Endothelial cell of umbilical vein (primary cell): ENCODE measurements at regions not wholly inside any gene's neighbourhood (a gene's known extent, or its start where the extent isn't known, plus 50 kb on each side); places are given as distances from the start of the nearest gene placed in this dataset.

Source experiments
- EZH2 ChIP-seq: IDR thresholded peaks from 2 replicates; pipeline ENCODE4 v1.6.1; 2012; ENCODE audit warnings: borderline replicate concordance, low read depth, mild to moderate bottlenecking, moderate library complexity, low read length, inconsistent platforms; ENCODE audit not compliant: severe bottlenecking
- GATA2 ChIP-seq: IDR thresholded peaks from 2 replicates; pipeline ENCODE4 v1.7.0; 2011; ENCODE audit warnings: low read depth, mild to moderate bottlenecking, moderate library complexity, mixed read lengths, low read length; ENCODE audit not compliant: insufficient read length, insufficient read depth
- TF ChIP-seq, protein P1 (sequence below), 2 donors: IDR thresholded peaks; 1 replicate in 1 of 2; 2 replicates in 1 of 2; pipeline ENCODE4 v1.5.1; 2011; ENCODE audit warnings: low read length in 2 of 2, mild to moderate bottlenecking in 2 of 2, moderate library complexity in 2 of 2, control low read depth in 1 of 2, inconsistent platforms in 1 of 2, low read depth in 1 of 2; ENCODE audit not compliant: insufficient read depth in 1 of 2; ENCODE audit errors: extremely low read depth in 1 of 2

DNA sequence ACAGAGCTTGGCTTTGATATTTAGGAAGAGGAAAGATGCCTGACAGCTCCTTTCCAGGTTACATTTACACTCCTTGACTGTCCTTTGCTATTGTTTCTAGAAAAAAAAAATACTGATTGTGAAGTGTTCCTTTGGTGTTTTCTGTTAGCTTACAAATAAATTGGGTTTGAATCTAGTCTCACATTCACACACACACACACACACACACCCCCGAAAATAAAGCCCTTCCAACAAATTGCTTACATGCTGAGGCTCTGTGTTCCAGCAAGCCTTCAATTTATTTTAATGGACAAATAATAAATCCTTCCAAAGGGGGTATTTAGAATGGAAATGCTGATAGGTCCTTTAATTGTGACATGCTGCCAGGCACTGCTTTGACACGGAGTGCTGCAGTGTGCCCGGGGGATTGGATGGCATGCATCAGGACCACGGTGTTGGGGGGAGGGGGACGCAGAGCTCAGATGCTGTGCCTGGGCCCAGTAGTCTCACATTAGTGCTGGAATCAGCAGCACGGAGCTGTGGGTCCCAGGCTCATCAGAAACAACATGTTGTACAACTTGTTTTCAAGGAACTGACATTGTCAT, 199.9 kb downstream of the CD83 start:
- TF ChIP-seq, protein P1, sequence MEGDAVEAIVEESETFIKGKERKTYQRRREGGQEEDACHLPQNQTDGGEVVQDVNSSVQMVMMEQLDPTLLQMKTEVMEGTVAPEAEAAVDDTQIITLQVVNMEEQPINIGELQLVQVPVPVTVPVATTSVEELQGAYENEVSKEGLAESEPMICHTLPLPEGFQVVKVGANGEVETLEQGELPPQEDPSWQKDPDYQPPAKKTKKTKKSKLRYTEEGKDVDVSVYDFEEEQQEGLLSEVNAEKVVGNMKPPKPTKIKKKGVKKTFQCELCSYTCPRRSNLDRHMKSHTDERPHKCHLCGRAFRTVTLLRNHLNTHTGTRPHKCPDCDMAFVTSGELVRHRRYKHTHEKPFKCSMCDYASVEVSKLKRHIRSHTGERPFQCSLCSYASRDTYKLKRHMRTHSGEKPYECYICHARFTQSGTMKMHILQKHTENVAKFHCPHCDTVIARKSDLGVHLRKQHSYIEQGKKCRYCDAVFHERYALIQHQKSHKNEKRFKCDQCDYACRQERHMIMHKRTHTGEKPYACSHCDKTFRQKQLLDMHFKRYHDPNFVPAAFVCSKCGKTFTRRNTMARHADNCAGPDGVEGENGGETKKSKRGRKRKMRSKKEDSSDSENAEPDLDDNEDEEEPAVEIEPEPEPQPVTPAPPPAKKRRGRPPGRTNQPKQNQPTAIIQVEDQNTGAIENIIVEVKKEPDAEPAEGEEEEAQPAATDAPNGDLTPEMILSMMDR (IDR thresholded peaks at IDR 0.05; ENCODE audit: extremely low read depth in 1 of 2, insufficient read depth in 1 of 2, low read depth in 1 of 2, low read length in 2 of 2) = no peak
- TF ChIP-seq EZH2 = no peak
- TF ChIP-seq GATA2 = no peak
